ENCODE measurements at regions not wholly inside any gene's neighbourhood (a gene's known extent, or its start where the extent isn't known, plus 50 kb on each side); places are given as distances from the start of the nearest gene placed in this dataset.

- TF ChIP-seq KAT8 (CRISPR knock-in tag; IDR thresholded peaks at IDR 0.05) (no peak), ETV6 (CRISPR knock-in tag; conservative IDR thresholded peaks at IDR 0.05) (no peak), MAX (IDR thresholded peaks at IDR 0.05) (no peak), ZHX1 (CRISPR knock-in tag; IDR thresholded peaks at IDR 0.05; ENCODE audit: low read depth) (peak; percentile 41; the same call in 1 of the 2 replicates), ASH2L (IDR thresholded peaks at IDR 0.05; ENCODE audit: insufficient read length, low read depth, low read length) (no peak)
- intact Hi-C loops (cut with micrococcal nuclease; ENCODE audit: unreplicated experiment): no loop called here
- in situ Hi-C loops (cut with HindIII; ENCODE audit: extremely low pct_ligation_motif_present, low pct_unique_long_range_greater_than_20kb): no loop called here
- H3K4me3 ChIP-seq (replicated peaks in 1 of 3; ENCODE audit: insufficient read depth in 1 of 3, low read depth in 2 of 3, low read length in 3 of 3): 0 out of 6 replicates have a peak overlapping the region, but pooled peaks of 1 of the 3 experiments have one; percentile 91
- H2AFZ ChIP-seq (ENCODE audit: low read length): no peak overlapping the region
- H4K20me1 ChIP-seq (ENCODE audit: insufficient read depth, low read length): peaks cover 59% of the 10 kb centered on the region
- H3K79me2 ChIP-seq (ENCODE audit: insufficient read depth, low read length): peaks cover 92% of the 10 kb centered on the region
- peaks cover 88% of the 10 kb centered on the region for H3K4me1 ChIP-seq (ENCODE audit: insufficient read depth, low read length)
- no peaks in the 10 kb centered on the region; a peak in 1 of 5 replicates for H3K27me3 ChIP-seq (ENCODE audit: control insufficient read depth in 1 of 2, insufficient read depth in 2 of 2, low read length in 2 of 2)
- H3K36me3 ChIP-seq (replicated peaks in 1 of 2; ENCODE audit: control insufficient read depth in 1 of 2, insufficient read depth in 2 of 2, low read length in 2 of 2): peaks cover 9 to 22% of the 10 kb centered on the region in 2 experiments; a peak in 4 of 5 replicates
- FAIRE-seq (no peak), DNase-seq (ENCODE audit: low spot score) (no peak), ATAC-seq (no peak)
- POLR2A ChIA-PET: no interaction called here
- H3K9me3 ChIP-seq (ENCODE audit: low read length): no peaks in the 10 kb centered on the region
- no TSS peak for BruUV-seq (replicated peaks)
- peak overlapping the region; percentile 95 for H3K27ac ChIP-seq (ENCODE audit: extremely low read length, insufficient read depth, low read length)
- 93% methylated on average over 13 of the region's 16 CpGs for WGBS (ENCODE audit: low lambda C conversion rate)
- peak overlapping the region; percentile 99 for H3K4me2 ChIP-seq (ENCODE audit: low read depth, low read length)
- CTCF ChIA-PET (ENCODE audit: low intra/inter-chr PET ratio, low total read pairs): no interaction called here
- peak overlapping the region; percentile 96 for H3K9ac ChIP-seq (ENCODE audit: insufficient read depth, low read depth, low read length)
Measured at GRCh38 chr17:77455891-77456260, 315.1 kb downstream of the SEC14L1 start.

Data from HepG2 (cell line).